Left forelimb (tissue), 1 donor: ENCODE measurements at regions not wholly inside any gene's neighbourhood (a gene's known extent, or its start where the extent isn't known, plus 50 kb on each side); places are given as distances from the start of the nearest gene placed in this dataset.

Experiments used
- DNase-seq: peaks from one replicate; pipeline ENCODE4 v3.0.0-alpha.2; 2018; ENCODE audit warnings: low spot score

- DNase-seq = no peak
These were observed 368.5 kb downstream of the MAFB start for GRCh38 chr20:40320517-40321011.

GRCh38 chr20:40319741-40320516 lies 369.1 kb downstream of the MAFB start:
- no peak for DNase-seq

GRCh38 chr20:40319056-40319455 lies 370.0 kb downstream of the MAFB start:
- no peak for DNase-seq

GRCh38 chr20:40317156-40317790 lies 371.8 kb downstream of the MAFB start:
- no peak for DNase-seq

DNA sequence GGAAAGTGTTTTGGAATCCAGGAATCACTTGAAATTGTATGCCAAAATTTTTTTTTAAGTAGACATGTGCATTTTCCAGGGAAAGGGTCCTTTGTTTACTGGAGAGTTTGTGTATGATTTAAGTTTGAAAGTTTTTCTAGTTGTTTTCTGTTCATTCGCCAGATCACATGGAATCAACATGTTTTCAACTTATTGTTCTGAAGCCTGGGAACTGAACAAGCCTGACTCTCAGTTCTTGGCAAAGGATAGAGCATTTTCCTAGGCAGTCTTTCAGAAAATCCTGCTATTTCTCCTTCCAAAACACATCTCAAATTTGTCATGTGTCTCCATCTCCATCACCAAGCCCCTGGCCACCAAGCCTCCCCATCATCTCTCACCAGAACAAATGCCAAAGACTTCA lies 374.8 kb downstream of the MAFB start:
- no peak for DNase-seq

GRCh38 chr20:40313730-40314129 lies 375.3 kb downstream of the MAFB start:
- no peak for DNase-seq

DNA sequence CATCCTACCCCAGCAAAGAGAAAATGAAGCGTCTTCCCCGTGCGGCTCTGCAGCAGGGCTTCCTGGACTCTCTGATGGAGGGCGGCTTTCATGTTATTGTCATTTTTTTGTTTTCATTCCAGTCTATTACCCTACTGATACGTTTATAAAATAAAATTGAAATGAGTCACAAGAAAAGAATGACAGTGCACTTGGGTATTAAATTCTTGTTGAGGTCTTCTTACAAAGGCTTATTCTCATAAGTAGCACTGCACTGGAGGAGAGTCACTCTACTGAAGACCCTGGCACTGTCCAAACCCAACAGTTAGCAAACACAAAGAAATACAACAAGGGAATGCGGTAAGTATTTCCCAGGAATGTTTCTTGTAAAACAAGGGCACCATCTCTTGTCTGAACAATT lies 379.3 kb downstream of the MAFB start:
- DNase-seq = no peak

GRCh38 chr20:40307997-40308396 lies 381.0 kb downstream of the MAFB start:
- no peak for DNase-seq

DNA sequence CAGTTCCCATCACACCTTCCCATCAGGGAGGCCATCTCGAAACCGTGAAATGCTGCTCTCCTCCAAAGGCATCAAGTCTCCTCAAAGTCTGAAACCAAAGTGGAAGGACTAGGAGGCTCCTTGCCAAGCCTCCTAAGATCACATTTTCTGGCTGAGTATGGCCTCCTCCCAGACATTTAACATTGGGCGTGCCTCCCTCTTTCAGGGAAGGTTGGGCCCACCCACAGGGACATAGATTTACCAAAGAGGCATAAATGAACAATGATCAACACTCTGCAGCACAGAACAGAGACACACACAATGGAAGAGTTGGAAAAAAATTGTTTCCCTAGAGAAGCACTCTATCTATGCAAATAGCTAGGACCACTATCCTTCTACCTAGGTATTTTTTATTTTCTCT lies 381.8 kb downstream of the MAFB start:
- no peak for DNase-seq

- no peak for DNase-seq
These were observed 383.7 kb downstream of the MAFB start for GRCh38 chr20:40305303-40305702.

DNA sequence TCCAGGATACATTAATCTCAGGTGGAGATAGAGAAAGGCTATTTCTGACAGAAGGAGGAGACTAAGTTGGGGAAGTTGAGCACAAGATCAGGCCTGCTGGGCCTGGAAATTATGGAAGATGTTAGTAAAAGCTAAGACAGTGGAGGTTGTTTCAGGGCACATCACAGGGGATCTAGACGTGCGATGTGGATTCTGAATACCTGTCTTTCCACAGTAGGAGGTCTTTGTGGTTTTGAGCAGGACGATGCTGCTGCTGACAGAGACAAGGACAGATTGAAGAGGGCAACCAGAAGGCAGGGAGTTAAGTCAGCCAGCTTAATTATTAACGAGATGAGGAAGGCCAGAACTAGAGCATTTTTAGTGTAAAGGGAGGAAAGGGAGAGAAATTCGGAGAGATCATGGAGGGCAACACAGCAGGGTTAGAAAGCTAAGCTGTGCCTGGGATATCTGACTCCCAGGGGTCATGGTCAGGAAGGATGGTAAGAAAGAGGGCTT lies 384.9 kb downstream of the MAFB start:
- no peak for DNase-seq

DNA sequence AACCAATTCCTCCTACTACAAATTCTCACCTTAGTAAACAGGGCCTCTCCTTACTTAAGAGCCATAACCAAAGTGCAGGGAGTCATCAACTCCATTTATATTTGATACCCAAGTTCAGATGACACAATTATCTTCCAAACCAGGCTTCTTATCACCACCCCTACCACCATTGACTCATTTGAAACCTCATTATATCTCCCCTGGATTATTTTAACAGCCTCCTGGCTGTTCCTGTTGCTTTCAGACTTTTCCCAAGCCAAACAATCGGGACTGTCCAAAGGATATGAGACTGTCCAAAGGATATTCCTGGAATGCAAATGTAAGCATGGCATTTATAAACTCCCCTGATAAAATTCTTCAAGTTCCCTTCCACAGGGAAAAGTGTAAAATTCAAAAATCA lies 394.3 kb downstream of the MAFB start:
- DNase-seq = no peak

GRCh38 chr20:40294175-40294574 lies 394.9 kb downstream of the MAFB start:
- DNase-seq = no peak

DNA sequence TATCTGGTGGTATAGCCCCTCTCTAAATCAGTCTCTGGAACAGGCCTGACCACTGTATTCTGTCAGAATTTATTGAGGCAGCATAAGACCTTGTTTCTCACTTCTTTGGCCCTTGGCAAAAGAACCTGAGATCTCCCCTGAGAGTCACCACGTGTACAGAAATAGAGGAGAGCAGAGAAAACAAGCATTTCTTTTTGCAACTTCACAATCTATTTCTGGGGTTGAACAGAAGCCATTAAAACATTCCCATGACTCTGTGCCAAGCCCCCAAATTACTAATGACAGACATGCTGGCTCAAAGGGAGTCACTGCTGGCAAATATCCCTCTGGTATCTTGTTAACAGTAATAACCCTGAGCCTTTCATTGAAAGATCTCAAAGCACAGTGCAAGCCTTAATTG lies 395.3 kb downstream of the MAFB start:
- no peak for DNase-seq

GRCh38 chr20:40291493-40292135 lies 397.4 kb downstream of the MAFB start:
- no peak for DNase-seq

DNA sequence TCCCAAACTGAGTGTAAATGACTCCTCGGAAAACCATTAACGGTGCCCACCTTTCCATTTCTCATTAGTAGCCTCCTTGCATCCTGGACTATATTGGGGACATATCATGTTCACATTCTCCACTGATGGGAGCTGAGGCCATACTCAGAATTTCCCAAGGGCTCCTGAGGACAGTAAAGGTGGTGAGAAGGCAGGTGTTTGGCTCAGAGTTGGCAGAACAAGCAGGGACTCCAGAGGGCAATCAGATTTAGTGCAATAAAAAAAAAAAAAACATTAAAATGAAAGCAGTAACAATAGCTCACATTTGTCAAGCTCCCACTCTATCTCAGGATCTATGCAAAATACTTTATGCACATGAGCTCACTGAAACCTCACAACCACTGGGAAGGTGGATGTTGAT lies 401.4 kb downstream of the MAFB start:
- DNase-seq = no peak

GRCh38 chr20:40286975-40287531 lies 402.0 kb downstream of the MAFB start:
- no peak for DNase-seq

DNA sequence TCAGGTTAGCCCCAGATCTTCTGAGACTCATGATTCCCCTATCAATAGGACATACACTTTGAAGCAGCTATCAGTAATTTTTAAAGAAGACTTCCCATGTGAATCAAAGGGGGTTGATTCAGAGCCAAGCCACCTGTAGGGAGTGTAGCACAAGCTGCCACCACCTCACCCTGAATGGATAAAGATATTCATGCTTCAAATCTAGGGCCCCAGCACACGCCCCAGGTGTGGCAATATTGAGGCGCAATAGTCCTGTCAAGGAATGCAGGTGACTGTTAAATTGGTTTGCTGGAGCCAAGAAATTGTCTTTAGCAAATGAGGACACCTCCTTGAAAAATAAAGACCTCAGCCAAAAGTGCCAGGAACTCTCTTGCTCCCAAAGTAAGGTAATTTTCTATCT lies 404.4 kb downstream of the MAFB start:
- DNase-seq = no peak

DNA sequence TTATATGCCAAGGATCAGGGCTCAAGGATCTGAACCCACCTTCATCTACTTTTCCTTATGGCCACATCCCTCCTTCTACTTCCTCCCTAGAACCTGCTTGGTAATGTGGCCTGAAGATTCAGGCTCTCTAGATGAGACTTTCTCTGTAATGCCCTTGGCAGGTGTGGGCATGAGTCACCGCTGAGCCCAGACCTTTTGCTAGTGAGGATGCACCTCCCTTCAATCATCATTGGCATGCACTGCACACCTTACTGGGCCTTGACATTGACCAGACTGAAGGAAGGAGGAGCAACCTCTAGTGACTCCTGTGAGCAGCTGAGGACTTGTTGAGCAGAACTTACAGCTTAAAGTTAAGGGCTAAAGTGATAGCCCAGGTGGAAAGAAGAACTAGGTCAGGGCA lies 405.3 kb downstream of the MAFB start:
- no peak for DNase-seq

GRCh38 chr20:40282941-40283340 lies 406.1 kb downstream of the MAFB start:
- DNase-seq = no peak

DNA sequence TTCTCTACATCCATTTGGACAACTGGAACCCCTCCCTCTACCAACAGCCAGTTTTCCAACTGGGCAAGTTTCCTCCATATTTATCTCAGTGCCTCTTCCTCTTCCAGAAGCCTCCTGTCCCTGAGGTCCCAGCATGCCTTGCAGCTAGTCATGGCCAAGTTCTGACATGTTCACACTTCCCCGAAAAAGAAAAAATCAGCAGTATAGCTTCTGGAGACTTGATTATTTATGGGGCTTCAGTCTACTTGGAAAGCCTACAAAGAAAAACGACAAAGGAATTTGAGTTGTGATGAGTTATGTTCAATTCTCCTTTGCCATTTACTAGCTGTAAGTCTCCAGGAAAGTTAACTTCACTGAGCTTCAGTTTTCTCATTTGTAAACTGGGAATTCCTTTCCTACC lies 406.5 kb downstream of the MAFB start:
- no peak for DNase-seq

DNA sequence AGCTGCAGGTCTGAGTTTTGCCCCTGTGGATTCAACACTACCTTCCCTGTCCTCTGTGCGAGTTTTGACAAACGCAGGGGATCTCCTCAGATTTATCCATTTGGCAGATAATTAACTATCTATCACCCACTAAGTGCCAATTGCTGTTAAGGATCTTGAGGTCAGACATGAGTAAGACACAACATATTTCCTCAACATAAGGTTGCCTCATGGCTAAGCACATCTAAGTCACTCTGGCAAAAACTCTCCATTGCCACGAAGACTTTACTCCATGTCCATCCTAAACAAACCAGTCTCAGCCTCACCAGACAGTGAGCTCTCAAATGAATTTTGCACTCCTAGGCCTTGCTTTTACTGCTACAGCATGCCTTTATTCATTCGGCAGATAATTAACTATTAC lies 408.4 kb downstream of the MAFB start:
- DNase-seq = no peak

DNA sequence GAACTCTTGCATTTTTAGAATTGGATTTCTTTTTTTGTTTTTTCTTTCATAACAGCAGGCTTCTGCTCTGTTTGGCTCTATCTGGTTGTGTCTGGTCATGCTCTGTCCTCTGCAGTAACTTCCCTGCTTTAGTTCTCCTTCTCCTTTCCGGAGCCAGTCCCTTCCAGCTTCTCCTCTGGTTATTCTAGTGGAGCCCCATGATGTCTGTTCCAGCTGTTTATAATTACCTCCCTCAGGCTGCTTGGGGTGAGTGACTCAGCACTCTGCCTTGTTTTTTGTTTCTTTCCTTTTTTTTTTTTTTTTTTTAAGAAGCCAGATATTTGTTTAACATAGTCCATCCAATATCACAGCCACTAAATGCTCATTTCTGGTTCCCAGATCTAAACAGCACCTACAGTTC lies 409.6 kb downstream of the MAFB start:
- no peak for DNase-seq
